IPS DF 6.9 (cell line): ENCODE measurements at regions not wholly inside any gene's neighbourhood (a gene's known extent, or its start where the extent isn't known, plus 50 kb on each side); places are given as distances from the start of the nearest gene placed in this dataset.

ENCODE experiments used
- DNase-seq: peaks from one replicate; pipeline ENCODE4 v3.0.0-alpha.2; 2013; ENCODE audit warnings: low read depth, low spot score
- H3K27ac ChIP-seq: one replicate; pipeline ENCODE4 v1.5.1; 2013; ENCODE audit warnings: low read length, control low read depth
- H3K27me3 ChIP-seq: 2 replicates; pipeline ENCODE4 v1.6.1; 2013; ENCODE audit warnings: mild to moderate bottlenecking, low read length; ENCODE audit not compliant: control insufficient read depth, insufficient read depth
- H3K36me3 ChIP-seq: 2 replicates; pipeline ENCODE4 v1.6.1; 2013; ENCODE audit warnings: low read length; ENCODE audit not compliant: control insufficient read depth, insufficient read depth
- H3K4me1 ChIP-seq: 2 replicates; pipeline ENCODE4 v1.6.1; 2013; ENCODE audit warnings: low read length; ENCODE audit not compliant: control insufficient read depth, insufficient read depth
- H3K4me3 ChIP-seq: 2 replicates; pipeline ENCODE4 v1.5.1; 2013; ENCODE audit warnings: mild to moderate bottlenecking, low read length
- H3K9me3 ChIP-seq: 2 replicates; pipeline ENCODE4 v1.6.1; 2013; ENCODE audit warnings: low read length, inconsistent platforms; ENCODE audit not compliant: control insufficient read depth, insufficient read depth
- WGBS: extraction: QIAGEN DNeasy Blood & Tissue Kit; methylation state at CpG from one replicate; pipeline ENCODE4 v1.1.7; 2013; ENCODE audit warnings: mixed read lengths, missing lambda C conversion rate; ENCODE audit not compliant: insufficient read length, insufficient coverage; 5-methylcytosine and 5-hydroxymethylcytosine counted together

- DNase-seq, result no peak
- H3K27ac ChIP-seq, result no peak overlapping the region
- H3K36me3 ChIP-seq, result no peaks in the 10 kb centered on the region
- no CpG with 5 or more reads among the region's 2 CpGs for WGBS
- H3K4me1 ChIP-seq, result no peaks in the 10 kb centered on the region
- H3K4me3 ChIP-seq, result no peak overlapping the region
- no peaks in the 10 kb centered on the region for H3K9me3 ChIP-seq
- no peaks in the 10 kb centered on the region for H3K27me3 ChIP-seq
Measured at GRCh38 chr7:85475476-85475875, 288.6 kb upstream of the SEMA3D start.

GRCh38 chr7:85475071-85475470 lies 288.2 kb upstream of the SEMA3D start:
- H3K9me3 ChIP-seq, result no peaks in the 10 kb centered on the region
- no peaks in the 10 kb centered on the region for H3K27me3 ChIP-seq
- H3K4me3 ChIP-seq, result no peak overlapping the region
- no peak for DNase-seq
- H3K27ac ChIP-seq, result no peak overlapping the region
- WGBS, result no CpG with 5 or more reads among the region's 5 CpGs
- H3K36me3 ChIP-seq, result no peaks in the 10 kb centered on the region
- no peaks in the 10 kb centered on the region for H3K4me1 ChIP-seq

GRCh38 chr7:85474234-85474633 lies 287.4 kb upstream of the SEMA3D start:
- no peak for DNase-seq
- no peaks in the 10 kb centered on the region for H3K9me3 ChIP-seq
- WGBS, result no CpG with 5 or more reads among the region's 2 CpGs
- H3K36me3 ChIP-seq, result no peaks in the 10 kb centered on the region
- no peak overlapping the region for H3K4me3 ChIP-seq
- no peaks in the 10 kb centered on the region for H3K27me3 ChIP-seq
- H3K27ac ChIP-seq, result no peak overlapping the region
- H3K4me1 ChIP-seq, result no peaks in the 10 kb centered on the region

- no peaks in the 10 kb centered on the region for H3K36me3 ChIP-seq
- WGBS, result no CpG with 5 or more reads among the region's 3 CpGs
- H3K4me3 ChIP-seq, result no peak overlapping the region
- H3K9me3 ChIP-seq, result no peaks in the 10 kb centered on the region
- H3K27ac ChIP-seq, result no peak overlapping the region
- H3K4me1 ChIP-seq, result no peaks in the 10 kb centered on the region
- no peaks in the 10 kb centered on the region for H3K27me3 ChIP-seq
- DNase-seq, result no peak
Measured at GRCh38 chr7:85471740-85472139, 284.9 kb upstream of the SEMA3D start.

GRCh38 chr7:85471307-85471706 lies 284.5 kb upstream of the SEMA3D start:
- no peaks in the 10 kb centered on the region for H3K36me3 ChIP-seq

GRCh38 chr7:85469446-85470010 lies 282.7 kb upstream of the SEMA3D start:
- Histone ChIP-seq H3K27ac (no peak overlapping the region), H3K27me3 (no peaks in the 10 kb centered on the region), H3K9me3 (no peaks in the 10 kb centered on the region), H3K4me1 (no peaks in the 10 kb centered on the region), H3K4me3 (no peak overlapping the region), H3K36me3 (no peaks in the 10 kb centered on the region)
- no peak for DNase-seq
- no CpG with 5 or more reads among the region's 1 CpG for WGBS

More at GRCh38 chr7:85471307-85471706, 284.5 kb upstream of the SEMA3D start:
- H3K27ac ChIP-seq, result no peak overlapping the region
- no peaks in the 10 kb centered on the region for H3K4me1 ChIP-seq
- H3K27me3 ChIP-seq, result no peaks in the 10 kb centered on the region
- DNase-seq, result no peak
- H3K4me3 ChIP-seq, result no peak overlapping the region
- no peaks in the 10 kb centered on the region for H3K9me3 ChIP-seq

DNA sequence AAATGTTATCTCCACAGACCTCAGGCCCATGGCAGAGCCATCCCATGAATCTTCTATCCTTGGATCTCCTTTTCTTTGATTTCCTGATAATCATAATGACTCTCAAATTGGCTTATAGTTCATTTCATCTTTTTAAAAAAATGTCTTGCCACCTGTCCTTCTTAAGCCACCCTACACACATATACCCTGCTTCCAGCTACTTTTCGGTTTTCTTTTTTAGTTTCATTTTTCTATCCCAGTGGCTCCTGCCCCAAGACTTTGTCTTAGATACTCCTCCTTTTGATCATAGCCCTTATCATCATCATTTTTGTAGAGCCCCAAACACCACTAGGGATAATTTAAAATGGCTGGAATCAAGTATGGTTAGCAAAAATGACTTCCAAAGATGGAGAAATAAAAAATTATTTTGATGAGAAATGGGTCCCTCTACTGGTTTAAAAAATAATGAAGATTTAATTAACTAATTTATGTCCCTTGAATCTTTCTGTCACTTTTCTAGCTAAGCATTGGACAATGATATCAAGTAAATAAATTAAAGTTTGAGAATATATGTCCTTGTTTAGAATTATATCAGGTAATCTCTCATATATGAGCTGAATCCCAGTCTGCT lies 277.3 kb upstream of the SEMA3D start:
- no peaks in the 10 kb centered on the region for H3K27me3 ChIP-seq
- H3K36me3 ChIP-seq, result no peaks in the 10 kb centered on the region
- H3K27ac ChIP-seq, result no peak overlapping the region
- DNase-seq, result no peak
- H3K4me1 ChIP-seq, result no peaks in the 10 kb centered on the region
- no peaks in the 10 kb centered on the region for H3K9me3 ChIP-seq
- H3K4me3 ChIP-seq, result no peak overlapping the region
- WGBS, result no CpG with 5 or more reads among the region's 1 CpG

- no peaks in the 10 kb centered on the region for H3K4me1 ChIP-seq
- H3K36me3 ChIP-seq, result no peaks in the 10 kb centered on the region
- no peak for DNase-seq
- H3K9me3 ChIP-seq, result no peaks in the 10 kb centered on the region
- no CpG with 5 or more reads among the region's 6 CpGs for WGBS
- H3K27ac ChIP-seq, result no peak overlapping the region
- no peaks in the 10 kb centered on the region for H3K27me3 ChIP-seq
- H3K4me3 ChIP-seq, result no peak overlapping the region
Measured at GRCh38 chr7:85462671-85463070, 275.8 kb upstream of the SEMA3D start.

DNA sequence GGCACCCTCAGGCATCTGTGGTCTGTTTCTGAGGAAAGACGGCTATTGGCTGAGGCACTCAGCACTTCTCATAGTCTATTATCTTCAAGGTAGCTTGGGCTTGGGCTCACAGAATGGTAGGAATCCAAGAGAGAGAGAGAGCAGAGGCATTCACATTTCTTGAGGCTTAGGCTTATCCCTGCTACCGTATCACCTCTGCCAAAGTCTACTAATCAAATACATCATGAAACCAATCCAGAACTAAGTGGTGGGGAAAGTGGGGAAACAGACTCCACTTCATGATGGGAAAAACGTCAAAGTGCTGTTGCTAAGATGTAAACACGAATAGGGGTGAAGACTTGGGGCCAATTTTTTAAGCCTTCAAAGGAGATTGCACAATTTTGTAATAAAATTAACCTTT lies 271.1 kb upstream of the SEMA3D start:
- Histone ChIP-seq H3K36me3 (no peaks in the 10 kb centered on the region), H3K9me3 (no peaks in the 10 kb centered on the region), H3K27me3 (no peaks in the 10 kb centered on the region), H3K4me1 (no peaks in the 10 kb centered on the region), H3K27ac (no peak overlapping the region), H3K4me3 (no peak overlapping the region)
- WGBS, result no CpG with 5 or more reads among the region's 4 CpGs
- DNase-seq, result no peak

DNA sequence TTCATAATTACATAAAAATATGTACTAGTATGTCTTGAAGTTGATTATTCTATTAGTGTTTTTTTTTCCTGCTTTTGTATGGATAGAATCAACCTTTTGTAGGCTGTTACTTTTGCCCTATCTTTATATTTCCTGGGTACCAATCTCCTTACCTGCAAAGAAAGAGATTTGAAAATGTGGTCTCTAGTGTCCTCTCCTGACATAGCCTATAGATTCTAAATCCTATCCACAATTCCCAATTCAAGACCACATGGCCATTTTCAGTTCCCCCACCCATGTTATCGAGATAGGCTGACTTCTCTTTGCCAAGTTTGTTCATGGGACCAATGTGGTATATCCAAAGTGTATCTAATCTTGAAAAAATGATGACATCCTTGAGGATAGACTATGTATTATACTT lies 269.4 kb upstream of the SEMA3D start:
- no CpG with 5 or more reads among the region's 1 CpG for WGBS
- no peaks in the 10 kb centered on the region for H3K9me3 ChIP-seq
- no peak for DNase-seq

DNA sequence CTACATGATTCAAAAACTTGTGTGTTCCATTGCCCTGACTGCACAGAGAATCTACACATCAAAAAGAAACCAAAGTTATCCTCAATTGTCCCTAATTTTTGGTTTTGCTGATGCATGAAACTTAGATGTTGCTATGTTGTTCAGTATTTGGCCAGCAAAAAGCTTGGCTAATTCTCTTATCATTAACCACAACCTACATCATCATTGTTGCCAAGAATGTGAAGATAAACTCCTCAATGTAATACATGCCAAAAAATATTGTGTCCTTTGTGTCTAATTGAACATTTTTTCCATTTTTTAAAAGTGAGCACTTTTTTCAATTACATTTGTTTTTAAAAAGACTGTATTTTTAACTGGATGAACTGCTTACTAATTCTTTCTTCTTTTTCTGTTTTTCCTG lies 268.0 kb upstream of the SEMA3D start:
- no peak overlapping the region for H3K4me3 ChIP-seq
- H3K4me1 ChIP-seq, result no peaks in the 10 kb centered on the region

More for the DNA sequence above, 269.4 kb upstream of the SEMA3D start:
- H3K36me3 ChIP-seq, result no peaks in the 10 kb centered on the region
- no peak overlapping the region for H3K27ac ChIP-seq
- H3K4me1 ChIP-seq, result no peaks in the 10 kb centered on the region
- no peak overlapping the region for H3K4me3 ChIP-seq
- no peaks in the 10 kb centered on the region for H3K27me3 ChIP-seq

More for the DNA sequence above, 268.0 kb upstream of the SEMA3D start:
- Histone ChIP-seq H3K27ac (no peak overlapping the region), H3K27me3 (no peaks in the 10 kb centered on the region), H3K36me3 (no peaks in the 10 kb centered on the region), H3K9me3 (no peaks in the 10 kb centered on the region)
- DNase-seq, result no peak
